Upper lobe of left lung (tissue), 6 donors: ENCODE measurements at regions not wholly inside any gene's neighbourhood (a gene's known extent, or its start where the extent isn't known, plus 50 kb on each side); places are given as distances from the start of the nearest gene placed in this dataset.

Source experiments
- ATAC-seq, 2 donors: fragments of 200-7000 bp; cut with Tn5 transposase; one replicate each; pipeline ENCODE4 v1.9.1; 2022; ENCODE audit warnings: mild to moderate bottlenecking in 2 of 2, moderate library complexity in 2 of 2; ENCODE audit not compliant: low FRiP score in 2 of 2
- DNase-seq, 2 donors: peaks; one replicate each; pipeline ENCODE4 v3.0.0-alpha.2; 2019 to 2020
- H3K27ac ChIP-seq, 4 donors: fragments of 200-600 bp; sonication (generic); one replicate each; pipeline ENCODE4 v1.5.1; 2016 to 2019
- H3K27me3 ChIP-seq, 4 donors: fragments of 200-600 bp; sonication (generic); one replicate each; pipeline ENCODE4 v1.5.1; 2017 to 2019
- H3K36me3 ChIP-seq, 4 donors: fragments of 200-600 bp; sonication (generic); one replicate each; pipeline ENCODE4 v1.5.1; 2016 to 2019
- H3K4me1 ChIP-seq, 4 donors: fragments of 200-600 bp; sonication (generic); one replicate each; pipeline ENCODE4 v1.5.1; 2018 to 2019
- H3K4me3 ChIP-seq, 4 donors: fragments of 200-600 bp; sonication (generic); one replicate each; pipeline ENCODE4 v1.5.1; 2017 to 2019; ENCODE audit warnings: mild to moderate bottlenecking in 2 of 4, moderate library complexity in 1 of 4
- H3K9me3 ChIP-seq, 4 donors: fragments of 200-600 bp; sonication (generic); one replicate each; pipeline ENCODE4 v1.5.1; 2018 to 2019
- CTCF ChIP-seq, 6 experiments: fragments of 450-650 bp in 4 of 6; fragments of 200-600 bp in 2 of 6; sonication (generic) in 2 of 6; IDR thresholded peaks; one replicate each; pipeline ENCODE4 v1.5.1; 2016 to 2019; ENCODE audit warnings: antibody characterized with exemption in 6 of 6
- EP300 ChIP-seq, 4 donors: sonication (generic); formaldehyde crosslinking; IDR thresholded peaks; one replicate each; pipeline ENCODE4 v1.5.1; 2017; ENCODE audit warnings: antibody characterized with exemption in 4 of 4, control low read depth in 2 of 4
- POLR2A ChIP-seq, 4 donors: fragments of 450-650 bp; IDR thresholded peaks; one replicate each; pipeline ENCODE4 v1.5.1; 2016 to 2017; ENCODE audit warnings: antibody characterized with exemption in 4 of 4, mild to moderate bottlenecking in 2 of 4
- POLR2AphosphoS5 ChIP-seq, 2 donors: sonication (generic); formaldehyde crosslinking; IDR thresholded peaks; one replicate each; pipeline ENCODE4 v1.5.1; 2017; ENCODE audit warnings: antibody characterized with exemption in 2 of 2
- WGBS, 2 donors: methylation state at CpG; one replicate each; pipeline ENCODE4 v1.1.5; 2017 to 2018; 5-methylcytosine and 5-hydroxymethylcytosine counted together
- donor health status: DM: no; HTN: no; CAD: no; lungs with moderate emphysema.
- donor health status: DM: no; HTN: yes; CAD: no; lungs with severe emphysema.

GRCh38 chr4:156475322-156475721 is 496.3 kb downstream of the PDGFC start:
- no peak overlapping the region for H3K27ac ChIP-seq
- ATAC-seq (peak in 1 of 2 donors; percentile 83), DNase-seq (no peak)
- TF ChIP-seq CTCF (IDR thresholded peaks at IDR 0.05) (peak in 3 of 6 experiments; percentile 53 to 60 (median 56)), POLR2AphosphoS5 (IDR thresholded peaks at IDR 0.05) (no peak)
- no peaks in the 10 kb centered on the region for H3K27me3 ChIP-seq
- no peaks in the 10 kb centered on the region for H3K4me1 ChIP-seq
- no peaks in the 10 kb centered on the region for H3K36me3 ChIP-seq
- no peak overlapping the region for H3K4me3 ChIP-seq
- H3K9me3 ChIP-seq, result no peaks in the 10 kb centered on the region

GRCh38 chr4:156473151-156473550 is 498.4 kb downstream of the PDGFC start:
- Histone ChIP-seq H3K9me3 (no peaks in the 10 kb centered on the region), H3K27ac (no peak overlapping the region), H3K4me1 (no peaks in the 10 kb centered on the region), H3K36me3 (no peaks in the 10 kb centered on the region), H3K4me3 (no peak overlapping the region), H3K27me3 (no peaks in the 10 kb centered on the region)
- no peak for DNase-seq
- WGBS, 2 donors, result 66 to 75% methylated on average over 3 of the region's 3 CpGs
- TF ChIP-seq EP300 (IDR thresholded peaks at IDR 0.05) (no peak), POLR2A (IDR thresholded peaks at IDR 0.05) (no peak)
- ATAC-seq, result no peak

- Histone ChIP-seq H3K27ac (no peak overlapping the region), H3K36me3 (no peaks in the 10 kb centered on the region), H3K27me3 (no peaks in the 10 kb centered on the region), H3K4me3 (no peak overlapping the region), H3K4me1 (no peaks in the 10 kb centered on the region), H3K9me3 (no peaks in the 10 kb centered on the region)
- DNase-seq (no peak), ATAC-seq (no peak)
- 61 to 67% methylated on average over 1 of the region's 1 CpG for WGBS, 2 donors
- no peak for TF ChIP-seq POLR2AphosphoS5 (IDR thresholded peaks at IDR 0.05)
- no peak for TF ChIP-seq CTCF (IDR thresholded peaks at IDR 0.05)
- TF ChIP-seq POLR2A (IDR thresholded peaks at IDR 0.05), result no peak
- TF ChIP-seq EP300 (IDR thresholded peaks at IDR 0.05), result no peak
These were observed 499.0 kb downstream of the PDGFC start for GRCh38 chr4:156472624-156473023.

- WGBS, 2 donors, result 83 to 86% methylated on average over 5 of the region's 5 CpGs
- no peaks in the 10 kb centered on the region for H3K9me3 ChIP-seq
- H3K36me3 ChIP-seq, result no peaks in the 10 kb centered on the region
- no peaks in the 10 kb centered on the region for H3K27me3 ChIP-seq
- DNase-seq, result no peak
- H3K4me1 ChIP-seq, result no peaks in the 10 kb centered on the region
- TF ChIP-seq POLR2AphosphoS5 (IDR thresholded peaks at IDR 0.05) (no peak), EP300 (IDR thresholded peaks at IDR 0.05) (no peak), POLR2A (IDR thresholded peaks at IDR 0.05) (no peak), CTCF (IDR thresholded peaks at IDR 0.05) (no peak)
- ATAC-seq, result no peak
- no peak overlapping the region for H3K4me3 ChIP-seq
- H3K27ac ChIP-seq, result no peak overlapping the region
These were observed 505.9 kb upstream of the CTSO start for GRCh38 chr4:156459584-156459983.

GRCh38 chr4:156456830-156457229 is 503.2 kb upstream of the CTSO start:
- no peaks in the 10 kb centered on the region for H3K9me3 ChIP-seq
- WGBS, 2 donors, result 84 to 85% methylated on average over 2 of the region's 2 CpGs
- H3K4me3 ChIP-seq, result no peak overlapping the region
- H3K27me3 ChIP-seq, result no peaks in the 10 kb centered on the region
- ATAC-seq (no peak), DNase-seq (no peak)
- no peak overlapping the region for H3K27ac ChIP-seq
- H3K36me3 ChIP-seq, result no peaks in the 10 kb centered on the region
- TF ChIP-seq EP300 (IDR thresholded peaks at IDR 0.05), result no peak
- no peak for TF ChIP-seq CTCF (IDR thresholded peaks at IDR 0.05)
- TF ChIP-seq POLR2AphosphoS5 (IDR thresholded peaks at IDR 0.05), result no peak
- TF ChIP-seq POLR2A (IDR thresholded peaks at IDR 0.05), result no peak
- no peaks in the 10 kb centered on the region for H3K4me1 ChIP-seq
